H1 (cell line): ENCODE measurements at regions not wholly inside any gene's neighbourhood (a gene's known extent, or its start where the extent isn't known, plus 50 kb on each side); places are given as distances from the start of the nearest gene placed in this dataset.
"Not testable (repeated sequence)": the region's sequence is repeated elsewhere in the genome, so short reads cannot be mapped to it uniquely, and the experiment has no call there.

Source experiments
- CTCF ChIA-PET: fragments of 300-600 bp; sonication (Branson Sonifier 250); formaldehyde crosslinking; loops from one replicate; lab custom pipeline; 2021; ENCODE audit not compliant: partially characterized antibody; lab: Charles Lee
- POLR2A ChIA-PET: fragments of 300-600 bp; sonication (Branson Sonifier 250); formaldehyde crosslinking; loops from one replicate; lab custom pipeline; 2021; ENCODE audit warnings: inconsistent platforms; ENCODE audit not compliant: partially characterized antibody; lab: Charles Lee
- DNase-seq, 2 experiments: peaks; one replicate each; pipeline versions ENCODE4 v3.0.0 to v3.0.0-alpha.2; 2010 to 2022; ENCODE audit warnings: low spot score in 2 of 2, low read depth in 1 of 2, mixed read lengths in 1 of 2
- FAIRE-seq: peaks from 2 replicates; lab custom pipeline; 2011; peaks lifted over from hg19 to GRCh38; lab: Jason Lieb, UNC
- H2AFZ ChIP-seq: 2 replicates; pipeline ENCODE4 v1.8.1; 2012; ENCODE audit warnings: low read length, inconsistent platforms
- H2AK5ac ChIP-seq: 2 replicates; pipeline ENCODE4 v1.6.1; 2013; ENCODE audit warnings: low read depth, low read length
- H2BK120ac ChIP-seq: replicated peaks from 2 replicates; pipeline ENCODE3; 2013; ENCODE audit warnings: low read depth, low read length, inconsistent platforms
- H2BK12ac ChIP-seq: 2 replicates; pipeline ENCODE4 v1.6.1; 2013; ENCODE audit warnings: low read depth, low read length
- H2BK15ac ChIP-seq: 2 replicates; pipeline ENCODE4 v1.6.1; 2013; ENCODE audit warnings: low read length
- H2BK20ac ChIP-seq: 2 replicates; pipeline ENCODE4 v1.6.1; 2013; ENCODE audit warnings: low read length
- H2BK5ac ChIP-seq: 2 replicates; pipeline ENCODE4 v1.6.1; 2013; ENCODE audit warnings: low read depth, low read length
- H3K14ac ChIP-seq: 2 replicates; pipeline ENCODE4 v1.6.1; 2013; ENCODE audit warnings: inconsistent platforms; ENCODE audit not compliant: insufficient read length
- H3K18ac ChIP-seq: 2 replicates; pipeline ENCODE4 v1.6.1; 2013; ENCODE audit warnings: low read length; ENCODE audit errors: extremely low read depth
- H3K23ac ChIP-seq: 2 replicates; pipeline ENCODE4 v1.6.1; 2013; ENCODE audit warnings: inconsistent platforms; ENCODE audit not compliant: insufficient read length
- H3K23me2 ChIP-seq: 2 replicates; pipeline ENCODE4 v1.6.1; 2013; ENCODE audit warnings: low read depth, low read length
- H3K27ac ChIP-seq: 2 replicates; pipeline ENCODE4 v1.6.1; 2011; ENCODE audit warnings: low read depth, low read length, inconsistent platforms
- H3K27me3 ChIP-seq, 4 experiments: replicated peaks in 1 of 4; 1 replicate in 1 of 4; 2 replicates in 3 of 4; pipeline versions ENCODE4 v1.6.1 to v1.8.1; 2011 to 2013; ENCODE audit warnings: low read length in 3 of 4, mild to moderate bottlenecking in 3 of 4, inconsistent platforms in 2 of 4, mixed read lengths in 2 of 4, moderate library complexity in 1 of 4; ENCODE audit not compliant: control insufficient read depth in 3 of 4, insufficient read depth in 3 of 4; ENCODE audit errors: extremely low read depth in 1 of 4
- H3K36me3 ChIP-seq, 4 experiments: 2 replicates each; pipeline versions ENCODE4 v1.6.1 to v1.8.1; 2011 to 2013; ENCODE audit warnings: mild to moderate bottlenecking in 4 of 4, low read length in 3 of 4, moderate library complexity in 2 of 4, control low read depth in 1 of 4, inconsistent platforms in 1 of 4; ENCODE audit not compliant: insufficient read depth in 4 of 4, control insufficient read depth in 2 of 4
- H3K4ac ChIP-seq: replicated peaks from 2 replicates; pipeline ENCODE3; 2013; ENCODE audit warnings: low read length, low read depth, mixed read lengths, inconsistent platforms; ENCODE audit not compliant: insufficient read length
- H3K4me1 ChIP-seq, 4 experiments: replicated peaks in 1 of 4; 1 replicate in 1 of 4; 2 replicates in 3 of 4; pipeline versions ENCODE4 v1.6.1 to v1.8.1; 2011 to 2013; ENCODE audit warnings: low read length in 3 of 4, inconsistent platforms in 2 of 4, mixed read lengths in 1 of 4; ENCODE audit not compliant: insufficient read depth in 4 of 4, control insufficient read depth in 3 of 4
- H3K4me2 ChIP-seq, 2 experiments: 2 replicates each; pipeline versions ENCODE4 v1.6.1 to v1.8.1; 2011 to 2013; ENCODE audit warnings: low read depth in 2 of 2, low read length in 2 of 2, control low read depth in 1 of 2, inconsistent platforms in 1 of 2, mild to moderate bottlenecking in 1 of 2; ENCODE audit not compliant: insufficient read depth in 1 of 2
- H3K4me3 ChIP-seq, 4 experiments: fragments of 200-600, 300-600 bp in 1 of 4; sonication (generic), shearing (Covaris generic), sonication (Bioruptor Twin) in 1 of 4; 2 replicates each; pipeline versions ENCODE4 v1.5.1 to v1.8.1; 2011 to 2016; ENCODE audit warnings: low read length in 4 of 4, low read depth in 3 of 4, control low read depth in 2 of 4, inconsistent platforms in 2 of 4, mild to moderate bottlenecking in 2 of 4, mixed read lengths in 1 of 4, moderate library complexity in 1 of 4; ENCODE audit not compliant: insufficient read depth in 2 of 4; ENCODE audit errors: extremely low read depth in 1 of 4
- H3K56ac ChIP-seq: replicated peaks from 2 replicates; pipeline ENCODE3; 2013; ENCODE audit warnings: low read depth, mild to moderate bottlenecking, mixed read lengths, low read length, inconsistent platforms; ENCODE audit not compliant: insufficient read length
- H3K79me1 ChIP-seq: 2 replicates; pipeline ENCODE4 v1.6.1; 2013; ENCODE audit warnings: low read depth, low read length, control low read depth
- H3K79me2 ChIP-seq, 2 experiments: 2 replicates each; pipeline versions ENCODE4 v1.6.1 to v1.8.1; 2012 to 2013; ENCODE audit warnings: low read length in 2 of 2, mild to moderate bottlenecking in 2 of 2, inconsistent platforms in 1 of 2; ENCODE audit not compliant: insufficient read depth in 2 of 2, control insufficient read depth in 1 of 2
- H3K9ac ChIP-seq, 4 experiments: replicated peaks in 1 of 4; 1 replicate in 1 of 4; 2 replicates in 3 of 4; pipeline versions ENCODE4 v1.6.1 to v1.8.1; 2011 to 2013; ENCODE audit warnings: low read depth in 3 of 4, low read length in 3 of 4, control low read depth in 2 of 4, mild to moderate bottlenecking in 2 of 4, moderate library complexity in 2 of 4, inconsistent platforms in 1 of 4; ENCODE audit errors: extremely low read depth in 1 of 4
- H3K9me3 ChIP-seq, 2 experiments: 2 replicates each; pipeline versions ENCODE4 v1.6.1 to v1.8.1; 2012 to 2013; ENCODE audit warnings: mild to moderate bottlenecking in 2 of 2, moderate library complexity in 2 of 2, control low read depth in 1 of 2, inconsistent platforms in 1 of 2, low read depth in 1 of 2, low read length in 1 of 2, mixed read lengths in 1 of 2; ENCODE audit not compliant: insufficient read depth in 2 of 2
- H4K20me1 ChIP-seq, 2 experiments: replicated peaks in 1 of 2; 2 replicates each; pipeline versions ENCODE3 to v1.8.1; 2011 to 2013; ENCODE audit warnings: inconsistent platforms in 2 of 2, low read length in 2 of 2, mild to moderate bottlenecking in 1 of 2; ENCODE audit not compliant: insufficient read depth in 2 of 2, control insufficient read depth in 1 of 2
- H4K5ac ChIP-seq: 2 replicates; pipeline ENCODE4 v1.6.1; 2013; ENCODE audit warnings: low read length, low read depth, mixed read lengths, inconsistent platforms; ENCODE audit not compliant: insufficient read length
- H4K8ac ChIP-seq: 2 replicates; pipeline ENCODE4 v1.8.0; 2013; ENCODE audit warnings: mild to moderate bottlenecking, moderate library complexity, low read length, inconsistent platforms; ENCODE audit not compliant: insufficient read depth; ENCODE audit errors: extremely low read depth
- H4K91ac ChIP-seq: replicated peaks from 2 replicates; pipeline ENCODE3; 2013; ENCODE audit warnings: low read length, mixed read lengths, inconsistent platforms; ENCODE audit not compliant: insufficient read length
- WGBS, 2 experiments: shearing (Covaris generic) in 1 of 2; methylation state at CpG; one replicate each; pipeline versions ENCODE4 v1.1.6 to v1.1.7; 2013 to 2015; ENCODE audit warnings: low lambda C conversion rate in 2 of 2, mixed read lengths in 2 of 2, inconsistent platforms in 1 of 2, low coverage in 1 of 2, missing lambda C conversion rate in 1 of 2; ENCODE audit not compliant: insufficient replicate concordance in 2 of 2, insufficient coverage in 1 of 2, insufficient read length in 1 of 2; ENCODE audit errors: extremely low coverage in 1 of 2, missing lambda C conversion rate in 1 of 2; 5-methylcytosine and 5-hydroxymethylcytosine counted together

DNA sequence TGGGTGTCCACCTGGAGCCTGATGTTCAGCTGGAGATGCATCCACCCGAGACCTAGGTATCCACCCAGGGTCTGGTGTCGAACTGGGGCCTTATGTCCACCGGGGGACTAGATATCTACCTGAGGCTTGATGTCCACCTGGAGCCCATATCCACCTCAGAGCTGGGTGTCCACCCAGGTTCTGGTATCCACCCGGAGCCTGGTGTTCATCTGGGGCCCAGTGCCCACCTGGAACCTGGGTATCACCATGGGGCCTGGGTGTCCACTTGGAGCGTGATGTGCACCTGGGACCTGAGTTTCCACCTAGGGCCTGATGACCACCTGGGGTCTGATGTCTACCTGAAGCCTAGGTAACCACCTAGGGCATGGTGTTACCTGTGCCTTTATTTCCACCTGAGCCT lies 355.9 kb downstream of the KCNJ18 start:
- H3K27me3 ChIP-seq, H4K8ac ChIP-seq, H3K79me1 ChIP-seq, H3K14ac ChIP-seq, H3K36me3 ChIP-seq, H3K18ac ChIP-seq, POLR2A ChIA-PET, H2AFZ ChIP-seq, H2AK5ac ChIP-seq, H3K23me2 ChIP-seq, DNase-seq, H2BK120ac ChIP-seq, H3K9ac ChIP-seq, H2BK5ac ChIP-seq, H4K91ac ChIP-seq, FAIRE-seq, H3K4ac ChIP-seq, H3K4me2 ChIP-seq, H2BK20ac ChIP-seq, H3K23ac ChIP-seq, H3K56ac ChIP-seq, H3K4me1 ChIP-seq, CTCF ChIA-PET, H3K27ac ChIP-seq, H2BK15ac ChIP-seq, H3K4me3 ChIP-seq, H4K20me1 ChIP-seq, H2BK12ac ChIP-seq, H3K79me2 ChIP-seq, H4K5ac ChIP-seq: not testable (repeated sequence)
- peaks cover 11 to 27% of the 10 kb centered on the region in 2 experiments; a peak in 3 of 4 replicates for H3K9me3 ChIP-seq
- 84% methylated on average over 5 of the region's 5 CpGs; no CpG with 5 or more reads in 1 of the 2 experiments for WGBS, 2 experiments

DNA sequence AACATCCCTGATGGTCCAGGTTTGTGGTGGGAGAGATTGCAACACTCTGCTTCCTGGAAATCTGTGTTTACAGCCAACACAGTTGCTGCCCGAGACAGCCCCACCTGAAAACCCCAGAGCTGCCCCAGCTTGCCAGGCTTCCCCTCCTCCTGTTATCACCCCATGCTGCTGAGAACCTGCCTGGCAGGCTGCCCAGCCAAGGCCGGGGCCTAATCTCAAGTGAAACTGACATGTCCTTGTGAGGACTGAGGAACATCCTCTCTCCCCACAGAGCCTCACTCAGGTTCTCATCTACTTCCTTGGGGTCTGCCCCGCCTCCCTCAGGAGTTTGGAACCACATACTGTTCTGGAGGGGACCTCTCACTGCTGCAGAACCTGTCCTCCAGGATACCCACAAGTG lies 358.4 kb downstream of the KCNJ18 start:
- H3K4me1 ChIP-seq, H2AFZ ChIP-seq, H2BK5ac ChIP-seq, H3K4me2 ChIP-seq, H4K5ac ChIP-seq, H2BK20ac ChIP-seq, H4K20me1 ChIP-seq, H3K36me3 ChIP-seq, H3K23me2 ChIP-seq, H3K9ac ChIP-seq, H3K4ac ChIP-seq, H3K23ac ChIP-seq, H3K27me3 ChIP-seq, H2BK15ac ChIP-seq, H2AK5ac ChIP-seq, H2BK12ac ChIP-seq, H3K4me3 ChIP-seq, DNase-seq, H3K79me1 ChIP-seq, H3K27ac ChIP-seq, H3K14ac ChIP-seq, H4K91ac ChIP-seq, CTCF ChIA-PET, POLR2A ChIA-PET, H3K79me2 ChIP-seq, H2BK120ac ChIP-seq, H3K18ac ChIP-seq, FAIRE-seq, H3K56ac ChIP-seq, H4K8ac ChIP-seq: not testable (repeated sequence)
- WGBS, 2 experiments: 53% methylated on average over 2 of the region's 3 CpGs; no CpG with 5 or more reads in 1 of the 2 experiments
- H3K9me3 ChIP-seq: peaks cover 11 to 26% of the 10 kb centered on the region in 2 experiments; a peak in 3 of 4 replicates
